ENCODE measurements at regions not wholly inside any gene's neighbourhood (a gene's known extent, or its start where the extent isn't known, plus 50 kb on each side); places are given as distances from the start of the nearest gene placed in this dataset.

DNA sequence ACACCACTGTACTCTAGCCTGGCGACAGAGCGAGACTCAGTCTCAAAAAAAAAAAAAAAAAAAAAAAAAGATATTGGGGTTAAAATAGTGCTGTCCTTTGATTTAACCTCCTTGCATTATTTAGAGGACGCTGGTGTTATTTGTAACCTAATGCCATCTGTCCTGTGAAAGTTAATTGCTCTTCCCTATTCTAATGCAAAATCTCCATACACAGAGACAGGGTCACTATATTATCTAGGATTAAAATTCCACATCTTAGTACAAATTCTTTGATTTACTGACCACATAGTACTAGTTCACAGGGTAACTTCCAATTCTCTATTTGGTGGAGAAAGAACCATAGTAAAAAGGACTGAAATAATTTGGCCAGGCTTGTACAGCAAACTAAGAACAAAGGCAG is 184.2 kb upstream of the STEAP4 start:
- TF ChIP-seq, protein P1, sequence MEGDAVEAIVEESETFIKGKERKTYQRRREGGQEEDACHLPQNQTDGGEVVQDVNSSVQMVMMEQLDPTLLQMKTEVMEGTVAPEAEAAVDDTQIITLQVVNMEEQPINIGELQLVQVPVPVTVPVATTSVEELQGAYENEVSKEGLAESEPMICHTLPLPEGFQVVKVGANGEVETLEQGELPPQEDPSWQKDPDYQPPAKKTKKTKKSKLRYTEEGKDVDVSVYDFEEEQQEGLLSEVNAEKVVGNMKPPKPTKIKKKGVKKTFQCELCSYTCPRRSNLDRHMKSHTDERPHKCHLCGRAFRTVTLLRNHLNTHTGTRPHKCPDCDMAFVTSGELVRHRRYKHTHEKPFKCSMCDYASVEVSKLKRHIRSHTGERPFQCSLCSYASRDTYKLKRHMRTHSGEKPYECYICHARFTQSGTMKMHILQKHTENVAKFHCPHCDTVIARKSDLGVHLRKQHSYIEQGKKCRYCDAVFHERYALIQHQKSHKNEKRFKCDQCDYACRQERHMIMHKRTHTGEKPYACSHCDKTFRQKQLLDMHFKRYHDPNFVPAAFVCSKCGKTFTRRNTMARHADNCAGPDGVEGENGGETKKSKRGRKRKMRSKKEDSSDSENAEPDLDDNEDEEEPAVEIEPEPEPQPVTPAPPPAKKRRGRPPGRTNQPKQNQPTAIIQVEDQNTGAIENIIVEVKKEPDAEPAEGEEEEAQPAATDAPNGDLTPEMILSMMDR (conservative IDR thresholded peaks at IDR 0.05), result no peak
- TF ChIP-seq ZFX (IDR thresholded peaks at IDR 0.05), result no peak
- H3K27ac ChIP-seq, result no peak overlapping the region

GRCh38 chr7:88490161-88490560 is 183.5 kb upstream of the STEAP4 start:
- H3K27ac ChIP-seq, result no peak overlapping the region
- TF ChIP-seq, protein P1 (conservative IDR thresholded peaks at IDR 0.05), result no peak
- no peak for TF ChIP-seq ZFX (IDR thresholded peaks at IDR 0.05)

- no peak for TF ChIP-seq ZFX (IDR thresholded peaks at IDR 0.05)
- TF ChIP-seq, protein P1 (conservative IDR thresholded peaks at IDR 0.05), result no peak
- H3K27ac ChIP-seq, result no peak overlapping the region
Measured at GRCh38 chr7:88485821-88486220, 179.1 kb upstream of the STEAP4 start.

DNA sequence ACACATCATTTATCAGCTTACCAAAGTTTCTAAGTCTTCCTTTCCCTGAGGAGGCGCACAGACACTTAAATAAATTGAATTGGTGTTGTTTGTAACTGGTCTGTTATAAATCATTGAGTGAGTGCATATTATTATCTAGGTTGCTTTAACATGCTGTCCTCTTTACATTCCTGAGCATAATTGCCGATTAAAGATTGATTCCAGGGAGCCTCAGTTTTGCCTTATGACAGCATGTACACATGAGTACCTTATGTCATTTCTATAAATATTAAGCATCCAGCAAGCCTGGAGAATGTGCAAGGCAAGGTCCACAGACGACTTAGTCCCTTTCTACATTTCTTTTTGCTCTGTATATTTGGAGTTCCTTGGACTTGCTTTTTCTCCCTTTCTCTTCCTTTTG is 177.9 kb upstream of the STEAP4 start:
- H3K27ac ChIP-seq, result no peak overlapping the region
- TF ChIP-seq ZFX (IDR thresholded peaks at IDR 0.05), result no peak
- TF ChIP-seq, protein P1 (conservative IDR thresholded peaks at IDR 0.05), result no peak

- no peak overlapping the region for H3K27ac ChIP-seq
- TF ChIP-seq ZFX (IDR thresholded peaks at IDR 0.05), result no peak
- TF ChIP-seq, protein P1 (conservative IDR thresholded peaks at IDR 0.05), result no peak
Measured at GRCh38 chr7:88480896-88481295, 174.2 kb upstream of the STEAP4 start.

GRCh38 chr7:88480271-88480670 is 173.6 kb upstream of the STEAP4 start:
- no peak overlapping the region for H3K27ac ChIP-seq

DNA sequence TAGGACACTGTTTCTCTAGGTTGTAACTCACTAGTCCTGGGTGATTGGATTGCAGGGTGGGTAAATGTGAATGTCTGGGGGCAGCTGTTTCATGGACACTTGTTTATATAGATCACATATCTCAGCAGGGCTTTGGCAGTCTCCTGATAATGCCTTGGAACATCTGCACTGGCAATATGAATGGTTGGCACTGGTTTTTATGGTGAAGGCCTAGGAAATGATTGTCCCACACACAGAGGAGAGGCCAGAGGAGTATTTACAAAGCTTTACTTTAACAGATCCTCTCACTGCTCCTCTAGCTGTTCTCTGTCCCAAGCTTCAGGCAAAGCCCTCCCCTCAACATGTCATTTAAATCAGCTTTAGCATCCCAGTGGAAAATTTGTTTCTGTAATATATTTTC is 171.3 kb upstream of the STEAP4 start:
- H3K27ac ChIP-seq, result no peak overlapping the region
- no peak for TF ChIP-seq ZFX (IDR thresholded peaks at IDR 0.05)
- TF ChIP-seq, protein P1 (conservative IDR thresholded peaks at IDR 0.05), result no peak

More at GRCh38 chr7:88480271-88480670, 173.6 kb upstream of the STEAP4 start:
- TF ChIP-seq ZFX (IDR thresholded peaks at IDR 0.05), result no peak
- TF ChIP-seq, protein P1 (conservative IDR thresholded peaks at IDR 0.05), result no peak
